ENCODE measurements at regions not wholly inside any gene's neighbourhood (a gene's known extent, or its start where the extent isn't known, plus 50 kb on each side); places are given as distances from the start of the nearest gene placed in this dataset.
"Not testable (repeated sequence)": the region's sequence is repeated elsewhere in the genome, so short reads cannot be mapped to it uniquely, and the experiment has no call there.

- DNase-seq (ENCODE audit: low spot score), result no peak
- Histone ChIP-seq H4K20me1 (ENCODE audit: insufficient read depth, low read length) (no peaks in the 10 kb centered on the region), H3K4me1 (ENCODE audit: insufficient read depth, low read length, poor library complexity, severe bottlenecking) (no peaks in the 10 kb centered on the region), H3K9me3 (ENCODE audit: low read length) (no peaks in the 10 kb centered on the region), H3K27ac (ENCODE audit: low read depth, low read length, poor library complexity, severe bottlenecking) (no peak overlapping the region), H3K79me2 (ENCODE audit: insufficient read depth, low read depth, low read length) (no peaks in the 10 kb centered on the region), H3K4me3 (ENCODE audit: low read depth, low read length, poor library complexity, severe bottlenecking) (no peak overlapping the region), H3K36me3 (ENCODE audit: insufficient read depth, low read length) (no peaks in the 10 kb centered on the region), H3K4me2 (ENCODE audit: low read length) (no peak overlapping the region), H3K9me2 (ENCODE audit: insufficient read depth, low read length) (no peaks in the 10 kb centered on the region), H2AFZ (ENCODE audit: low read length) (no peak overlapping the region)
- CTCF ChIA-PET (ENCODE audit: unreplicated experiment), result no interaction called here
- TF ChIP-seq, protein P1, sequence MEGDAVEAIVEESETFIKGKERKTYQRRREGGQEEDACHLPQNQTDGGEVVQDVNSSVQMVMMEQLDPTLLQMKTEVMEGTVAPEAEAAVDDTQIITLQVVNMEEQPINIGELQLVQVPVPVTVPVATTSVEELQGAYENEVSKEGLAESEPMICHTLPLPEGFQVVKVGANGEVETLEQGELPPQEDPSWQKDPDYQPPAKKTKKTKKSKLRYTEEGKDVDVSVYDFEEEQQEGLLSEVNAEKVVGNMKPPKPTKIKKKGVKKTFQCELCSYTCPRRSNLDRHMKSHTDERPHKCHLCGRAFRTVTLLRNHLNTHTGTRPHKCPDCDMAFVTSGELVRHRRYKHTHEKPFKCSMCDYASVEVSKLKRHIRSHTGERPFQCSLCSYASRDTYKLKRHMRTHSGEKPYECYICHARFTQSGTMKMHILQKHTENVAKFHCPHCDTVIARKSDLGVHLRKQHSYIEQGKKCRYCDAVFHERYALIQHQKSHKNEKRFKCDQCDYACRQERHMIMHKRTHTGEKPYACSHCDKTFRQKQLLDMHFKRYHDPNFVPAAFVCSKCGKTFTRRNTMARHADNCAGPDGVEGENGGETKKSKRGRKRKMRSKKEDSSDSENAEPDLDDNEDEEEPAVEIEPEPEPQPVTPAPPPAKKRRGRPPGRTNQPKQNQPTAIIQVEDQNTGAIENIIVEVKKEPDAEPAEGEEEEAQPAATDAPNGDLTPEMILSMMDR (conservative IDR thresholded peaks at IDR 0.05; ENCODE audit: low read length), result no peak
- TF ChIP-seq EZH2phosphoT487 (IDR thresholded peaks at IDR 0.05; ENCODE audit: borderline replicate concordance, low read depth, low read length), result no peak
- intact Hi-C loops (cut with micrococcal nuclease; ENCODE audit: unreplicated experiment), result no loop called here
- BruUV-seq (replicated peaks), result no TSS peak
- POLR2A ChIA-PET, result interaction anchor here (0.7 to 0.8 kb wide), 2 partner anchors 9 to 370 kb away, joined by 3 to 5 read pairs; no protein-coding TSS in a partner anchor
Observed at GRCh38 chr13:81874681-81875661, 1534.0 kb upstream of the SPRY2 start.

DNA sequence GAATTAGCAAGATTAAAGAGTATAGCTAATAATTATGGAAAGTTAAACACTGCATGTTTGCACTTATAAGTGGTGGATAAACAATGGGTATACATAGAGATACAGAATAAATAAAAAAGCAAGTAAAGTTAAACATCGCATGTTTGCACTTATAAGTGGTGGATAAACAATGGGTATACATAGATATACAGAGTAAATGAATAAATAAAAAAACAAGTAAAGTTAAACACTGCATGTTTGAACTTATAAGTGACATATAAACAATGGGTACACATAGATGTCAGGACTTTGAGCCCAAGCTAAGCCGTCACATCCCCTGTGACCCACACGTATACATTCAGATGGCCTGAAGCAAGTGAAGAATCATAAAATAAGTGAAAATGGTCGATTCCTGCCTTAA lies 1533.3 kb upstream of the SPRY2 start:
- Histone ChIP-seq H3K36me3 (ENCODE audit: insufficient read depth, low read length) (no peaks in the 10 kb centered on the region), H2AFZ (ENCODE audit: low read length) (no peak overlapping the region), H3K4me3 (ENCODE audit: low read depth, low read length, poor library complexity, severe bottlenecking) (no peak overlapping the region), H3K4me1 (ENCODE audit: insufficient read depth, low read length, poor library complexity, severe bottlenecking) (no peaks in the 10 kb centered on the region), H3K79me2 (ENCODE audit: insufficient read depth, low read depth, low read length) (no peaks in the 10 kb centered on the region), H3K9me3 (ENCODE audit: low read length) (no peaks in the 10 kb centered on the region), H3K27ac (ENCODE audit: low read depth, low read length, poor library complexity, severe bottlenecking) (no peak overlapping the region), H3K9me2 (ENCODE audit: insufficient read depth, low read length) (no peaks in the 10 kb centered on the region), H3K4me2 (ENCODE audit: low read length) (no peak overlapping the region), H4K20me1 (ENCODE audit: insufficient read depth, low read length) (no peaks in the 10 kb centered on the region)
- ChIA-PET POLR2A (interaction anchor here (0.7 kb wide), 1 partner anchor 10 kb away, joined by 5 read pairs; no protein-coding TSS in a partner anchor), CTCF (ENCODE audit: unreplicated experiment) (no interaction called here)
- TF ChIP-seq, protein P1 (conservative IDR thresholded peaks at IDR 0.05; ENCODE audit: low read length), result no peak
- TF ChIP-seq EZH2phosphoT487 (IDR thresholded peaks at IDR 0.05; ENCODE audit: borderline replicate concordance, low read depth, low read length), result no peak
- intact Hi-C loops (cut with micrococcal nuclease; ENCODE audit: unreplicated experiment), result no loop called here
- no peak for DNase-seq (ENCODE audit: low spot score)
- BruUV-seq (replicated peaks), result no TSS peak

DNA sequence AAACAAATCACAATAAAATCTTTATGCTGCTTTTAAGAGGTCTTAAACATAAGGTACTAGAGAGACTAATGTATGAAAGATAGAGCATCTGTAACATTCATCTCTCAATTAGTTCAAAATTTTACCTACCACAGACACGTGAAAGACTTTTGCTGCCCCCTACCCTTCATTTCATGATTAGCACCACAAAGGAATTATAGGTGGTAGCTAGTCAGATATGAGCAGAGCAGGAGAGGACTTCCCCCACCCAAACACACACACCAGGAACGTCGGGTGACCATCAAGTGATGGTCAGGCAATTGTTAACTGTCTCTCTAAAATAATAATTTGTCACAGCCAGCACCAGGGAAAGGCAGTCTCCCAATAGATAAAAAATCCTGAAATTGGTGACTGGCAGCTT lies 1531.7 kb upstream of the SPRY2 start:
- no peaks in the 10 kb centered on the region for H3K9me3 ChIP-seq (ENCODE audit: low read length)
- H2AFZ ChIP-seq (ENCODE audit: low read length), result no peak overlapping the region
- CTCF ChIA-PET (ENCODE audit: unreplicated experiment), result no interaction called here
- no peaks in the 10 kb centered on the region for H3K79me2 ChIP-seq (ENCODE audit: insufficient read depth, low read depth, low read length)
- H3K27ac ChIP-seq (ENCODE audit: low read depth, low read length, poor library complexity, severe bottlenecking), result no peak overlapping the region
- H3K36me3 ChIP-seq (ENCODE audit: insufficient read depth, low read length), result no peaks in the 10 kb centered on the region
- BruUV-seq (replicated peaks), result no TSS peak
- no peak for DNase-seq (ENCODE audit: low spot score)
- H3K4me1 ChIP-seq (ENCODE audit: insufficient read depth, low read length, poor library complexity, severe bottlenecking), result no peaks in the 10 kb centered on the region
- H3K9me2 ChIP-seq (ENCODE audit: insufficient read depth, low read length), result no peaks in the 10 kb centered on the region
- no peak for TF ChIP-seq EZH2phosphoT487 (IDR thresholded peaks at IDR 0.05; ENCODE audit: borderline replicate concordance, low read depth, low read length)
- TF ChIP-seq, protein P1 (conservative IDR thresholded peaks at IDR 0.05; ENCODE audit: low read length), result peak; percentile 47
- H3K4me2 ChIP-seq (ENCODE audit: low read length), result no peak overlapping the region
- no peaks in the 10 kb centered on the region for H4K20me1 ChIP-seq (ENCODE audit: insufficient read depth, low read length)
- intact Hi-C loops (cut with micrococcal nuclease; ENCODE audit: unreplicated experiment), result no loop called here
- POLR2A ChIA-PET, result no interaction called here
- no peak overlapping the region for H3K4me3 ChIP-seq (ENCODE audit: low read depth, low read length, poor library complexity, severe bottlenecking)

GRCh38 chr13:81871751-81872325 lies 1530.9 kb upstream of the SPRY2 start:
- intact Hi-C loops (cut with micrococcal nuclease; ENCODE audit: unreplicated experiment); BruUV-seq (replicated peaks); POLR2A ChIA-PET: not testable (repeated sequence)

More at GRCh38 chr13:81871751-81872325, 1530.9 kb upstream of the SPRY2 start:
- CTCF ChIA-PET (ENCODE audit: unreplicated experiment); H3K4me1 ChIP-seq (ENCODE audit: insufficient read depth, low read length, poor library complexity, severe bottlenecking); H3K36me3 ChIP-seq (ENCODE audit: insufficient read depth, low read length); H3K4me3 ChIP-seq (ENCODE audit: low read depth, low read length, poor library complexity, severe bottlenecking); H3K79me2 ChIP-seq (ENCODE audit: insufficient read depth, low read depth, low read length); H3K9me3 ChIP-seq (ENCODE audit: low read length); H4K20me1 ChIP-seq (ENCODE audit: insufficient read depth, low read length); H3K27ac ChIP-seq (ENCODE audit: low read depth, low read length, poor library complexity, severe bottlenecking); DNase-seq (ENCODE audit: low spot score); H3K4me2 ChIP-seq (ENCODE audit: low read length); H2AFZ ChIP-seq (ENCODE audit: low read length); H3K9me2 ChIP-seq (ENCODE audit: insufficient read depth, low read length): not testable (repeated sequence)
